ENCODE measurements at regions not wholly inside any gene's neighbourhood (a gene's known extent, or its start where the extent isn't known, plus 50 kb on each side); places are given as distances from the start of the nearest gene placed in this dataset.

GRCh38 chr9:99340281-99340680, 118.2 kb downstream of the SEC61B start:
- Histone ChIP-seq H3K27me3 (no peaks in the 10 kb centered on the region), H3K4me1 (ENCODE audit: insufficient read depth) (no peaks in the 10 kb centered on the region), H3K27ac (no peak overlapping the region), H3K9me3 (no peaks in the 10 kb centered on the region), H3K36me3 (no peaks in the 10 kb centered on the region), H3K4me3 (no peak overlapping the region)
- TF ChIP-seq POLR2A (IDR thresholded peaks at IDR 0.05) (no peak), EP300 (IDR thresholded peaks at IDR 0.05) (no peak), CTCF (IDR thresholded peaks at IDR 0.05) (no peak)
- no peak for DNase-seq
- intact Hi-C loops (cut with DNase I): no loop called here
- 90 to 93% (median 91%) methylated on average over 8 of the region's 8 CpGs for WGBS, 3 donors

GRCh38 chr9:99341686-99342085, 119.6 kb downstream of the SEC61B start:
- no peak for DNase-seq
- Histone ChIP-seq H3K27ac (no peak overlapping the region), H3K4me3 (no peak overlapping the region), H3K9me3 (no peaks in the 10 kb centered on the region), H3K27me3 (no peaks in the 10 kb centered on the region), H3K36me3 (no peaks in the 10 kb centered on the region), H3K4me1 (ENCODE audit: insufficient read depth) (no peaks in the 10 kb centered on the region)
- 81 to 88% (median 84%) methylated on average over 5 of the region's 5 CpGs for WGBS, 3 donors
- TF ChIP-seq EP300 (IDR thresholded peaks at IDR 0.05) (no peak), CTCF (IDR thresholded peaks at IDR 0.05) (no peak), POLR2A (IDR thresholded peaks at IDR 0.05) (no peak)
- intact Hi-C loops (cut with DNase I): no loop called here

- 51 to 63% (median 55%) methylated on average over 1 of the region's 1 CpG for WGBS, 3 donors
- no peaks in the 10 kb centered on the region for H3K9me3 ChIP-seq
- no peak overlapping the region for H3K27ac ChIP-seq
- no peaks in the 10 kb centered on the region for H3K36me3 ChIP-seq
- DNase-seq: no peak
- H3K4me1 ChIP-seq (ENCODE audit: insufficient read depth): no peaks in the 10 kb centered on the region
- no peak overlapping the region for H3K4me3 ChIP-seq
- intact Hi-C loops (cut with DNase I): no loop called here
- TF ChIP-seq POLR2A (IDR thresholded peaks at IDR 0.05): no peak
- TF ChIP-seq EP300 (IDR thresholded peaks at IDR 0.05): no peak
- no peak for TF ChIP-seq CTCF (IDR thresholded peaks at IDR 0.05)
- H3K27me3 ChIP-seq: no peaks in the 10 kb centered on the region
These were observed 123.4 kb downstream of the SEC61B start for GRCh38 chr9:99345451-99345850.

GRCh38 chr9:99345942-99346341, 123.9 kb downstream of the SEC61B start:
- intact Hi-C loops (cut with DNase I): no loop called here
- H3K27ac ChIP-seq: no peak overlapping the region

More at GRCh38 chr9:99345942-99346341, 123.9 kb downstream of the SEC61B start:
- TF ChIP-seq CTCF (IDR thresholded peaks at IDR 0.05) (no peak), POLR2A (IDR thresholded peaks at IDR 0.05) (no peak), EP300 (IDR thresholded peaks at IDR 0.05) (no peak)
- no peaks in the 10 kb centered on the region for H3K27me3 ChIP-seq
- no peak overlapping the region for H3K4me3 ChIP-seq
- no peaks in the 10 kb centered on the region for H3K9me3 ChIP-seq
- no peaks in the 10 kb centered on the region for H3K4me1 ChIP-seq (ENCODE audit: insufficient read depth)
- no peaks in the 10 kb centered on the region for H3K36me3 ChIP-seq
- no peak for DNase-seq
